Nephron (organoid): ENCODE measurements at regions not wholly inside any gene's neighbourhood (a gene's known extent, or its start where the extent isn't known, plus 50 kb on each side); places are given as distances from the start of the nearest gene placed in this dataset.

Source experiments
- H3K27ac Mint-ChIP-seq, 3 experiments: 2 replicates each; pipeline ENCODE4 v1.8.0; 2020; ENCODE audit warnings: mixed read lengths in 3 of 3, mild to moderate bottlenecking in 2 of 3, moderate library complexity in 1 of 3
- H3K27me3 Mint-ChIP-seq: 2 replicates; pipeline ENCODE4 v1.8.0; 2021; ENCODE audit warnings: low read depth, mild to moderate bottlenecking, moderate library complexity, mixed read lengths
- H3K36me3 Mint-ChIP-seq: 2 replicates; pipeline ENCODE4 v1.8.0; 2020; ENCODE audit warnings: low read depth, mixed read lengths
- H3K4me1 Mint-ChIP-seq: 2 replicates; pipeline ENCODE4 v1.8.0; 2020; ENCODE audit warnings: mixed read lengths
- H3K4me3 Mint-ChIP-seq, 3 experiments: 2 replicates each; pipeline ENCODE4 v1.8.0; 2020; ENCODE audit warnings: mild to moderate bottlenecking in 3 of 3, mixed read lengths in 3 of 3, moderate library complexity in 2 of 3
- H3K9me3 Mint-ChIP-seq: 2 replicates; pipeline ENCODE4 v1.8.0; 2020; ENCODE audit warnings: mixed read lengths
- CTCF ChIP-seq, 3 experiments: fragments of 200-600 bp; sonication (generic); IDR thresholded peaks; one replicate each; pipeline ENCODE4 v1.5.0; 2021; ENCODE audit warnings: antibody characterized with exemption in 3 of 3; ENCODE audit not compliant: unreplicated experiment in 3 of 3

- H3K4me1 Mint-ChIP-seq = peaks cover 15% of the 10 kb centered on the region
- no peaks in the 10 kb centered on the region for H3K9me3 Mint-ChIP-seq
- no peak for TF ChIP-seq CTCF (IDR thresholded peaks at IDR 0.05; ENCODE audit: unreplicated experiment in 3 of 3)
- no peak overlapping the region for H3K27ac Mint-ChIP-seq
- H3K36me3 Mint-ChIP-seq = no peaks in the 10 kb centered on the region
- H3K4me3 Mint-ChIP-seq = no peak overlapping the region
- peaks cover 2% of the 10 kb centered on the region for H3K27me3 Mint-ChIP-seq
Observed at GRCh38 chr10:10624567-10624962, 393.1 kb upstream of the CELF2 start.

GRCh38 chr10:10625491-10625890 is 392.2 kb upstream of the CELF2 start:
- H3K9me3 Mint-ChIP-seq = no peaks in the 10 kb centered on the region
- H3K27ac Mint-ChIP-seq = no peak overlapping the region
- H3K27me3 Mint-ChIP-seq = no peaks in the 10 kb centered on the region
- H3K36me3 Mint-ChIP-seq = no peaks in the 10 kb centered on the region
- no peak overlapping the region for H3K4me3 Mint-ChIP-seq
- peaks cover 15% of the 10 kb centered on the region for H3K4me1 Mint-ChIP-seq
- TF ChIP-seq CTCF (IDR thresholded peaks at IDR 0.05; ENCODE audit: unreplicated experiment in 3 of 3) = no peak

- Mint-ChIP-seq H3K27ac (no peak overlapping the region), H3K4me1 (peaks cover 15% of the 10 kb centered on the region), H3K36me3 (no peaks in the 10 kb centered on the region), H3K4me3 (no peak overlapping the region), H3K9me3 (no peaks in the 10 kb centered on the region), H3K27me3 (no peaks in the 10 kb centered on the region)
- TF ChIP-seq CTCF (IDR thresholded peaks at IDR 0.05; ENCODE audit: unreplicated experiment in 3 of 3) = no peak
Observed at GRCh38 chr10:10626734-10627133, 390.9 kb upstream of the CELF2 start.

- H3K4me3 Mint-ChIP-seq = no peak overlapping the region
- no peaks in the 10 kb centered on the region for H3K9me3 Mint-ChIP-seq
- TF ChIP-seq CTCF (IDR thresholded peaks at IDR 0.05; ENCODE audit: unreplicated experiment in 3 of 3) = no peak
- H3K27me3 Mint-ChIP-seq = no peaks in the 10 kb centered on the region
- peaks cover 15% of the 10 kb centered on the region for H3K4me1 Mint-ChIP-seq
- no peaks in the 10 kb centered on the region for H3K36me3 Mint-ChIP-seq
- H3K27ac Mint-ChIP-seq = no peak overlapping the region
Observed at GRCh38 chr10:10627414-10627813, 390.3 kb upstream of the CELF2 start.

GRCh38 chr10:10629512-10629911 is 388.2 kb upstream of the CELF2 start:
- Mint-ChIP-seq H3K36me3 (no peaks in the 10 kb centered on the region), H3K27ac (no peak overlapping the region), H3K4me1 (peaks cover 6% of the 10 kb centered on the region), H3K27me3 (no peaks in the 10 kb centered on the region), H3K4me3 (no peak overlapping the region), H3K9me3 (no peaks in the 10 kb centered on the region)
- TF ChIP-seq CTCF (IDR thresholded peaks at IDR 0.05; ENCODE audit: unreplicated experiment in 3 of 3) = no peak

GRCh38 chr10:10630281-10630680 is 387.4 kb upstream of the CELF2 start:
- Mint-ChIP-seq H3K9me3 (peaks cover 2% of the 10 kb centered on the region), H3K27me3 (no peaks in the 10 kb centered on the region), H3K27ac (no peak overlapping the region), H3K36me3 (no peaks in the 10 kb centered on the region), H3K4me1 (peaks cover 5% of the 10 kb centered on the region), H3K4me3 (no peak overlapping the region)
- TF ChIP-seq CTCF (IDR thresholded peaks at IDR 0.05; ENCODE audit: unreplicated experiment in 3 of 3) = no peak
